ENCODE measurements at regions not wholly inside any gene's neighbourhood (a gene's known extent, or its start where the extent isn't known, plus 50 kb on each side); places are given as distances from the start of the nearest gene placed in this dataset.

- H3K27ac Mint-ChIP-seq: no peak overlapping the region
- POLR2A ChIA-PET: no interaction called here
- ATAC-seq (ENCODE audit: poor library complexity) (no peak), DNase-seq (no peak)
- Histone ChIP-seq H3K4me3 (ENCODE audit: low read length) (no peak overlapping the region), H3K9me3 (ENCODE audit: control insufficient read depth in 1 of 2, insufficient read depth in 1 of 2, low read length in 2 of 2) (no peaks in the 10 kb centered on the region), H3K36me3 (ENCODE audit: insufficient read depth, low read length) (no peaks in the 10 kb centered on the region), H3K4me1 (ENCODE audit: insufficient read depth, low read length) (no peaks in the 10 kb centered on the region), H3K27me3 (ENCODE audit: control insufficient read depth in 1 of 2, insufficient read depth in 2 of 2, low read length in 2 of 2) (no peaks in the 10 kb centered on the region), H3K27ac (ENCODE audit: low read depth in 1 of 2, low read length in 2 of 2) (no peak overlapping the region)
- H3K4me1 Mint-ChIP-seq (ENCODE audit: low read depth): no peaks in the 10 kb centered on the region
- no peak overlapping the region for H3K4me3 Mint-ChIP-seq
- CTCF ChIA-PET: no interaction called here
- no peaks in the 10 kb centered on the region for H3K9me3 Mint-ChIP-seq
- no peak for TF ChIP-seq CTCF (IDR thresholded peaks at IDR 0.05)
- peaks cover 3% of the 10 kb centered on the region for H3K27me3 Mint-ChIP-seq
- H3K36me3 Mint-ChIP-seq (ENCODE audit: low read depth): no peaks in the 10 kb centered on the region
- intact Hi-C loops (cut with DNase I, micrococcal nuclease): no loop called here
Observed at GRCh38 chr2:11030036-11030435, 118.3 kb downstream of the KCNF1 start.

- peaks cover 12% of the 10 kb centered on the region for H3K27me3 Mint-ChIP-seq
- H3K36me3 ChIP-seq (ENCODE audit: insufficient read depth, low read length): no peaks in the 10 kb centered on the region
- no peaks in the 10 kb centered on the region for H3K27me3 ChIP-seq (ENCODE audit: control insufficient read depth in 1 of 2, insufficient read depth in 2 of 2, low read length in 2 of 2)
- no peak overlapping the region for H3K4me3 Mint-ChIP-seq
- no peak overlapping the region for H3K4me3 ChIP-seq (ENCODE audit: low read length)
- no peak overlapping the region for H3K27ac Mint-ChIP-seq
- ATAC-seq (ENCODE audit: poor library complexity) (no peak), DNase-seq (no peak)
- TF ChIP-seq CTCF (IDR thresholded peaks at IDR 0.05): no peak
- H3K9me3 Mint-ChIP-seq: no peaks in the 10 kb centered on the region
- CTCF ChIA-PET: no interaction called here
- no peaks in the 10 kb centered on the region for H3K4me1 ChIP-seq (ENCODE audit: insufficient read depth, low read length)
- intact Hi-C loops (cut with DNase I, micrococcal nuclease): no loop called here
- no peaks in the 10 kb centered on the region for H3K9me3 ChIP-seq (ENCODE audit: control insufficient read depth in 1 of 2, insufficient read depth in 1 of 2, low read length in 2 of 2)
- H3K27ac ChIP-seq (ENCODE audit: low read depth in 1 of 2, low read length in 2 of 2): no peak overlapping the region
- no peaks in the 10 kb centered on the region for H3K4me1 Mint-ChIP-seq (ENCODE audit: low read depth)
- POLR2A ChIA-PET: no interaction called here
- H3K36me3 Mint-ChIP-seq (ENCODE audit: low read depth): peaks cover under 1% of the 10 kb centered on the region
Observed at GRCh38 chr2:11030909-11031308, 119.2 kb downstream of the KCNF1 start.

- DNase-seq (no peak), ATAC-seq (ENCODE audit: poor library complexity) (no peak)
- Histone ChIP-seq H3K9me3 (ENCODE audit: control insufficient read depth in 1 of 2, insufficient read depth in 1 of 2, low read length in 2 of 2) (no peaks in the 10 kb centered on the region), H3K27ac (ENCODE audit: low read depth in 1 of 2, low read length in 2 of 2) (no peak overlapping the region), H3K4me1 (ENCODE audit: insufficient read depth, low read length) (no peaks in the 10 kb centered on the region), H3K4me3 (ENCODE audit: low read length) (no peak overlapping the region), H3K27me3 (ENCODE audit: control insufficient read depth in 1 of 2, insufficient read depth in 2 of 2, low read length in 2 of 2) (no peaks in the 10 kb centered on the region), H3K36me3 (ENCODE audit: insufficient read depth, low read length) (no peaks in the 10 kb centered on the region)
- H3K9me3 Mint-ChIP-seq: peaks cover 2% of the 10 kb centered on the region
- peaks cover 4% of the 10 kb centered on the region for H3K36me3 Mint-ChIP-seq (ENCODE audit: low read depth)
- CTCF ChIA-PET: no interaction called here
- no peaks in the 10 kb centered on the region for H3K4me1 Mint-ChIP-seq (ENCODE audit: low read depth)
- no peak overlapping the region for H3K27ac Mint-ChIP-seq
- POLR2A ChIA-PET: no interaction called here
- intact Hi-C loops (cut with DNase I, micrococcal nuclease): no loop called here
- TF ChIP-seq CTCF (IDR thresholded peaks at IDR 0.05): no peak
- H3K4me3 Mint-ChIP-seq: no peak overlapping the region
- H3K27me3 Mint-ChIP-seq: peaks cover 15% of the 10 kb centered on the region
Observed at GRCh38 chr2:11031876-11032275, 120.1 kb downstream of the KCNF1 start.
